ENCODE measurements at regions not wholly inside any gene's neighbourhood (a gene's known extent, or its start where the extent isn't known, plus 50 kb on each side); places are given as distances from the start of the nearest gene placed in this dataset.
"Not testable (repeated sequence)": the region's sequence is repeated elsewhere in the genome, so short reads cannot be mapped to it uniquely, and the experiment has no call there.

GRCh38 chr4:159829184-159829583 is 726.3 kb downstream of the RAPGEF2 start:
- DNase-seq (ENCODE audit: low spot score), result no peak

GRCh38 chr4:159837071-159837470 is 734.2 kb downstream of the RAPGEF2 start:
- no peak for DNase-seq (ENCODE audit: low spot score)

GRCh38 chr4:159855731-159856130 is 752.9 kb downstream of the RAPGEF2 start:
- no peak for DNase-seq (ENCODE audit: low spot score)

- no peak for DNase-seq (ENCODE audit: low spot score)
Measured at GRCh38 chr4:159856451-159856850, 753.6 kb downstream of the RAPGEF2 start.

- no peak for DNase-seq (ENCODE audit: low spot score)
Measured at GRCh38 chr4:159859656-159860148, 756.8 kb downstream of the RAPGEF2 start.

GRCh38 chr4:159860945-159861344 is 758.1 kb downstream of the RAPGEF2 start:
- DNase-seq (ENCODE audit: low spot score), result no peak

- no peak for DNase-seq (ENCODE audit: low spot score)
Measured at GRCh38 chr4:159864337-159864736, 761.5 kb downstream of the RAPGEF2 start.

GRCh38 chr4:159867673-159868072 is 764.8 kb downstream of the RAPGEF2 start:
- DNase-seq (ENCODE audit: low spot score), result no peak

GRCh38 chr4:159868936-159869335 is 766.1 kb downstream of the RAPGEF2 start:
- not testable (repeated sequence) for DNase-seq (ENCODE audit: low spot score)

GRCh38 chr4:159871141-159871540 is 768.3 kb downstream of the RAPGEF2 start:
- DNase-seq (ENCODE audit: low spot score), result no peak

GRCh38 chr4:159881158-159881557 is 778.3 kb downstream of the RAPGEF2 start:
- DNase-seq (ENCODE audit: low spot score), result no peak

GRCh38 chr4:159884989-159885388 is 782.1 kb downstream of the RAPGEF2 start:
- no peak for DNase-seq (ENCODE audit: low spot score)

- no peak for DNase-seq (ENCODE audit: low spot score)
Measured at GRCh38 chr4:159899596-159899995, 796.7 kb downstream of the RAPGEF2 start.

- no peak for DNase-seq (ENCODE audit: low spot score)
Measured at GRCh38 chr4:159900562-159900961, 797.7 kb downstream of the RAPGEF2 start.

- DNase-seq (ENCODE audit: low spot score), result no peak
Measured at GRCh38 chr4:159902648-159903047, 799.8 kb downstream of the RAPGEF2 start.

- no peak for DNase-seq (ENCODE audit: low spot score)
Measured at GRCh38 chr4:159904906-159905305, 802.0 kb downstream of the RAPGEF2 start.

GRCh38 chr4:159906051-159906450 is 803.2 kb downstream of the RAPGEF2 start:
- no peak for DNase-seq (ENCODE audit: low spot score)

- no peak for DNase-seq (ENCODE audit: low spot score)
Measured at GRCh38 chr4:159906517-159906916, 803.6 kb downstream of the RAPGEF2 start.

GRCh38 chr4:159910721-159911120 is 807.8 kb downstream of the RAPGEF2 start:
- no peak for DNase-seq (ENCODE audit: low spot score)

- DNase-seq (ENCODE audit: low spot score), result no peak
Measured at GRCh38 chr4:159922119-159922518, 819.2 kb downstream of the RAPGEF2 start.

GRCh38 chr4:159925770-159926169 is 822.9 kb downstream of the RAPGEF2 start:
- DNase-seq (ENCODE audit: low spot score), result no peak

- no peak for DNase-seq (ENCODE audit: low spot score)
Measured at GRCh38 chr4:159926871-159927270, 824.0 kb downstream of the RAPGEF2 start.

- DNase-seq (ENCODE audit: low spot score), result no peak
Measured at GRCh38 chr4:159927781-159928180, 824.9 kb downstream of the RAPGEF2 start.

- not testable (repeated sequence) for DNase-seq (ENCODE audit: low spot score)
Measured at GRCh38 chr4:159934602-159935001, 831.7 kb downstream of the RAPGEF2 start.

- no peak for DNase-seq (ENCODE audit: low spot score)
Measured at GRCh38 chr4:159937595-159937994, 834.7 kb downstream of the RAPGEF2 start.

All from CD4-positive, alpha-beta T cell treated with Interleukin-6 at 100 ng/mL for 8 hours (primary cell).